ENCODE measurements at regions not wholly inside any gene's neighbourhood (a gene's known extent, or its start where the extent isn't known, plus 50 kb on each side); places are given as distances from the start of the nearest gene placed in this dataset.

DNA sequence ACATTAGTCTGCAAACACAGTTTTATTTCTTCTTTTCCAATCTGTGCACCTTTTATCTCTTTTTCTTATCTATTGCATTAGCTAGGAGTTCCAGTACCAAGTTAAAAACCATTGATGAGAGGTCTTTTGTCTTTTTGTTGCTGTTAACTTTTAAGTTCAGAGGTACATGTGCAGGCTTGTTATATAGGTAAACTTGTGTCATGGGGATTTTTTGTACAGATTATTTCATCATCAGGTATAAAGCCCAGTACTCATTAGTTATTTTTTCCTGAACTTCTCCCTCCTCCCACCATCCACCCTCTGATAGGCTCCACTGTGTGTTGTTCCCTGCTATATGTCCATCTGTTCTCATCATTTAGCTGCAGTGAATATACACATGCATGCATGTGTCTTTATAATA lies 349.9 kb downstream of the PDHA2 start:
- no peaks in the 10 kb centered on the region for H3K36me3 ChIP-seq (ENCODE audit: control insufficient read depth, low read depth, low read length)
- H3K4me1 ChIP-seq (ENCODE audit: control insufficient read depth, low read depth, low read length), result no peaks in the 10 kb centered on the region
- H3K27me3 ChIP-seq (ENCODE audit: control insufficient read depth, insufficient read depth, low read length), result no peaks in the 10 kb centered on the region
- H3K4me3 ChIP-seq (ENCODE audit: low read length), result no peak overlapping the region
- H3K9me3 ChIP-seq (ENCODE audit: control insufficient read depth, low read depth, low read length), result no peaks in the 10 kb centered on the region
- no peak overlapping the region for H3K9ac ChIP-seq (ENCODE audit: low read length)
- H3K27ac ChIP-seq (ENCODE audit: low read length), result no peak overlapping the region

- Histone ChIP-seq H3K36me3 (ENCODE audit: control insufficient read depth, low read depth, low read length) (no peaks in the 10 kb centered on the region), H3K9ac (ENCODE audit: low read length) (no peak overlapping the region), H3K9me3 (ENCODE audit: control insufficient read depth, low read depth, low read length) (no peaks in the 10 kb centered on the region), H3K27ac (ENCODE audit: low read length) (no peak overlapping the region), H3K27me3 (ENCODE audit: control insufficient read depth, insufficient read depth, low read length) (no peaks in the 10 kb centered on the region), H3K4me3 (ENCODE audit: low read length) (no peak overlapping the region), H3K4me1 (ENCODE audit: control insufficient read depth, low read depth, low read length) (no peaks in the 10 kb centered on the region)
These were observed 353.2 kb downstream of the PDHA2 start for GRCh38 chr4:96193061-96193460.

GRCh38 chr4:96194993-96195392 lies 355.1 kb downstream of the PDHA2 start:
- no peaks in the 10 kb centered on the region for H3K9me3 ChIP-seq (ENCODE audit: control insufficient read depth, low read depth, low read length)
- no peak overlapping the region for H3K4me3 ChIP-seq (ENCODE audit: low read length)
- H3K4me1 ChIP-seq (ENCODE audit: control insufficient read depth, low read depth, low read length), result no peaks in the 10 kb centered on the region
- no peak overlapping the region for H3K9ac ChIP-seq (ENCODE audit: low read length)
- no peaks in the 10 kb centered on the region for H3K36me3 ChIP-seq (ENCODE audit: control insufficient read depth, low read depth, low read length)
- H3K27ac ChIP-seq (ENCODE audit: low read length), result no peak overlapping the region
- H3K27me3 ChIP-seq (ENCODE audit: control insufficient read depth, insufficient read depth, low read length), result no peaks in the 10 kb centered on the region

- Histone ChIP-seq H3K9me3 (ENCODE audit: control insufficient read depth, low read depth, low read length) (no peaks in the 10 kb centered on the region), H3K4me1 (ENCODE audit: control insufficient read depth, low read depth, low read length) (no peaks in the 10 kb centered on the region), H3K36me3 (ENCODE audit: control insufficient read depth, low read depth, low read length) (no peaks in the 10 kb centered on the region), H3K27ac (ENCODE audit: low read length) (no peak overlapping the region), H3K27me3 (ENCODE audit: control insufficient read depth, insufficient read depth, low read length) (no peaks in the 10 kb centered on the region), H3K4me3 (ENCODE audit: low read length) (no peak overlapping the region), H3K9ac (ENCODE audit: low read length) (no peak overlapping the region)
These were observed 365.4 kb downstream of the PDHA2 start for GRCh38 chr4:96205143-96205936.

- Histone ChIP-seq H3K9ac (ENCODE audit: low read length) (no peak overlapping the region), H3K4me3 (ENCODE audit: low read length) (no peak overlapping the region), H3K27me3 (ENCODE audit: control insufficient read depth, insufficient read depth, low read length) (no peaks in the 10 kb centered on the region), H3K36me3 (ENCODE audit: control insufficient read depth, low read depth, low read length) (no peaks in the 10 kb centered on the region), H3K4me1 (ENCODE audit: control insufficient read depth, low read depth, low read length) (peaks cover 6% of the 10 kb centered on the region), H3K27ac (ENCODE audit: low read length) (no peak overlapping the region), H3K9me3 (ENCODE audit: control insufficient read depth, low read depth, low read length) (peaks cover 8% of the 10 kb centered on the region)
These were observed 387.6 kb downstream of the PDHA2 start for GRCh38 chr4:96227515-96227914.

DNA sequence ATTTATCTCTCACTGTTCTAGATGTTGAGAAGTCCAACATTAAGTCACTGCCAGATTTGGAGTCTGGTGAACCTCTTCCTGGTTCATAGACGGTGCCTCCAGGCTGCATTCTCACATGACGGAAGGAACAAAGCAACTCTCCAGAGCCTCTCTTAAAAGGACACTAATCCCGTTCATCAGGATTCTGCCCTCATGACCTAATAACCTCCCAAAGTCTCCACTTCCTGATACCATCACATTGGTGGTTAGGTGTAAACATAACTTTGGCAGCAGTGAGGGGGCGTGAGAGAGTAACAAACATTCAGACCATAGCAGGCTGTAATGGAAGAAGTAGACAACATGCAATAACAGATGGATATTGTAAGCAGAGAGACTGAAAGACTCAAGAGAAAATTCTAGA lies 388.6 kb downstream of the PDHA2 start:
- no peaks in the 10 kb centered on the region for H3K27me3 ChIP-seq (ENCODE audit: control insufficient read depth, insufficient read depth, low read length)
- no peak overlapping the region for H3K9ac ChIP-seq (ENCODE audit: low read length)
- peaks cover 6% of the 10 kb centered on the region for H3K4me1 ChIP-seq (ENCODE audit: control insufficient read depth, low read depth, low read length)
- no peaks in the 10 kb centered on the region for H3K36me3 ChIP-seq (ENCODE audit: control insufficient read depth, low read depth, low read length)
- H3K27ac ChIP-seq (ENCODE audit: low read length), result no peak overlapping the region
- H3K4me3 ChIP-seq (ENCODE audit: low read length), result no peak overlapping the region
- peaks cover 8% of the 10 kb centered on the region for H3K9me3 ChIP-seq (ENCODE audit: control insufficient read depth, low read depth, low read length)

DNA sequence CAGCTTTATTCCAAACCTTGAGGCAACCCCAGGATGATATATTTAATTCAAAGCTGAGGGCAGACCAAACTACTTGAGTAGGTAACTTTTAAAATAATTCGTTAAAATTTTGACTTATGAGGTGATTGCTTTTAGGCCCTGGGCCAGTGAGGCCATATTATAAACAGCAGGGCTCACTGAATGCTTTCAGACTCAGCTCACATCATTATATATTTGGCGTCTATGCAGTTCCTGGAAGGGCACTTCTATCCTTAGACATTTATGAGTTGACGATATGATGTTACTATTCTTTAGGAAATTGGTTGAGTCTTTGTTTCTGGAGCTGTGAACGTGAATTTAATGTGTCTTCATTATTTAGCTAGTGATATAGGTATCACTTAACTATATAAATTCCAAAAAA lies 400.1 kb downstream of the PDHA2 start:
- Histone ChIP-seq H3K27me3 (ENCODE audit: control insufficient read depth, insufficient read depth, low read length) (no peaks in the 10 kb centered on the region), H3K27ac (ENCODE audit: low read length) (no peak overlapping the region), H3K9ac (ENCODE audit: low read length) (no peak overlapping the region), H3K4me1 (ENCODE audit: control insufficient read depth, low read depth, low read length) (no peaks in the 10 kb centered on the region), H3K9me3 (ENCODE audit: control insufficient read depth, low read depth, low read length) (peaks cover 4% of the 10 kb centered on the region), H3K4me3 (ENCODE audit: low read length) (no peak overlapping the region), H3K36me3 (ENCODE audit: control insufficient read depth, low read depth, low read length) (no peaks in the 10 kb centered on the region)

DNA sequence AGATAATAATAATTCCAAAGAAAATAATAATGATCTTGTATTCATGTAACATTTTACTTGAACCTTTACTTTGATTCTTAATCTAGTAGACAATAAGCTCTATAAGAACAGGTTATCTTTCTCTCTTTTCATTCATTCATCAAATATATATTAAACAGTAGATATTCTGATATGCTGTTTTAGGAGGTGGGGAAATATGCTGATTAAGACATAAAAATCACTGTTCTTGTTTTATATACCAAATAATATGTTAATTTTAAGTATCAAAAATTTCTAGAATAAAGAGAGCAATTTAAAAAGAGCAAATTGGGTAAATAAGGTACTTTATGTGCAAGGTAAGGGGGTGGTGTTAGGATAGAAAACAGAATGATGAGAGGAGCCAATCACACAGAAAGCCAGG lies 401.9 kb downstream of the PDHA2 start:
- H3K9ac ChIP-seq (ENCODE audit: low read length), result no peak overlapping the region
- no peaks in the 10 kb centered on the region for H3K27me3 ChIP-seq (ENCODE audit: control insufficient read depth, insufficient read depth, low read length)
- H3K36me3 ChIP-seq (ENCODE audit: control insufficient read depth, low read depth, low read length), result no peaks in the 10 kb centered on the region
- H3K9me3 ChIP-seq (ENCODE audit: control insufficient read depth, low read depth, low read length), result peaks cover 4% of the 10 kb centered on the region
- H3K27ac ChIP-seq (ENCODE audit: low read length), result no peak overlapping the region
- no peaks in the 10 kb centered on the region for H3K4me1 ChIP-seq (ENCODE audit: control insufficient read depth, low read depth, low read length)
- no peak overlapping the region for H3K4me3 ChIP-seq (ENCODE audit: low read length)

- H3K27ac ChIP-seq (ENCODE audit: low read length), result no peak overlapping the region
- H3K4me3 ChIP-seq (ENCODE audit: low read length), result no peak overlapping the region
- H3K9ac ChIP-seq (ENCODE audit: low read length), result no peak overlapping the region
- no peaks in the 10 kb centered on the region for H3K36me3 ChIP-seq (ENCODE audit: control insufficient read depth, low read depth, low read length)
- H3K4me1 ChIP-seq (ENCODE audit: control insufficient read depth, low read depth, low read length), result no peaks in the 10 kb centered on the region
- no peaks in the 10 kb centered on the region for H3K9me3 ChIP-seq (ENCODE audit: control insufficient read depth, low read depth, low read length)
- no peaks in the 10 kb centered on the region for H3K27me3 ChIP-seq (ENCODE audit: control insufficient read depth, insufficient read depth, low read length)
These were observed 407.2 kb downstream of the PDHA2 start for GRCh38 chr4:96247096-96247495.

DNA sequence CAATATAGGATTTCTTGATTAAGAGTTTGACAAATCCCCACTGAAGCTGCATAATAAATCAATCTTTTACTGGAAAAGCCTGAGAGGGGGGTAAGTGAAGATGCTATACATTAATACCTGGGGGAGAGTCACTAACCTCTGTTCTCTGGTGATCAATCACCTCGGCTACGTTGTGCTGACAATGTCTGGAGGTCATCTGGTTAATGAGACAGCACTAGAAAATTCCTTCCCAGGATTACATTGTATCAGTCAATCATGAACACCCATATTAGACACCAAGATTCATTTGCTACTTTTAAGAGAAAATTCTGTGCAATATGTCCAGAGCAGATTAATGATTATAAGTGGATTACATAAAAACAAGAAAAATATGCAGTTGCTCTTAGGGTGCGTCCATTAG lies 408.3 kb downstream of the PDHA2 start:
- Histone ChIP-seq H3K4me1 (ENCODE audit: control insufficient read depth, low read depth, low read length) (no peaks in the 10 kb centered on the region), H3K4me3 (ENCODE audit: low read length) (no peak overlapping the region), H3K9me3 (ENCODE audit: control insufficient read depth, low read depth, low read length) (no peaks in the 10 kb centered on the region), H3K9ac (ENCODE audit: low read length) (no peak overlapping the region), H3K27ac (ENCODE audit: low read length) (no peak overlapping the region), H3K27me3 (ENCODE audit: control insufficient read depth, insufficient read depth, low read length) (no peaks in the 10 kb centered on the region), H3K36me3 (ENCODE audit: control insufficient read depth, low read depth, low read length) (no peaks in the 10 kb centered on the region)

- H3K4me3 ChIP-seq (ENCODE audit: low read length), result no peak overlapping the region
- H3K27ac ChIP-seq (ENCODE audit: low read length), result no peak overlapping the region
- H3K27me3 ChIP-seq (ENCODE audit: control insufficient read depth, insufficient read depth, low read length), result no peaks in the 10 kb centered on the region
- peaks cover 12% of the 10 kb centered on the region for H3K4me1 ChIP-seq (ENCODE audit: control insufficient read depth, low read depth, low read length)
- H3K9ac ChIP-seq (ENCODE audit: low read length), result no peak overlapping the region
- H3K9me3 ChIP-seq (ENCODE audit: control insufficient read depth, low read depth, low read length), result no peaks in the 10 kb centered on the region
- H3K36me3 ChIP-seq (ENCODE audit: control insufficient read depth, low read depth, low read length), result no peaks in the 10 kb centered on the region
These were observed 420.3 kb downstream of the PDHA2 start for GRCh38 chr4:96260064-96260682.

- H3K9me3 ChIP-seq (ENCODE audit: control insufficient read depth, low read depth, low read length), result no peaks in the 10 kb centered on the region
- H3K4me3 ChIP-seq (ENCODE audit: low read length), result no peak overlapping the region
- peaks cover 11% of the 10 kb centered on the region for H3K4me1 ChIP-seq (ENCODE audit: control insufficient read depth, low read depth, low read length)
- no peak overlapping the region for H3K9ac ChIP-seq (ENCODE audit: low read length)
- H3K36me3 ChIP-seq (ENCODE audit: control insufficient read depth, low read depth, low read length), result no peaks in the 10 kb centered on the region
- H3K27me3 ChIP-seq (ENCODE audit: control insufficient read depth, insufficient read depth, low read length), result no peaks in the 10 kb centered on the region
- H3K27ac ChIP-seq (ENCODE audit: low read length), result no peak overlapping the region
These were observed 422.2 kb downstream of the PDHA2 start for GRCh38 chr4:96262057-96262456.

All from iPS-18a (cell line).